ENCODE measurements at regions not wholly inside any gene's neighbourhood (a gene's known extent, or its start where the extent isn't known, plus 50 kb on each side); places are given as distances from the start of the nearest gene placed in this dataset.

DNA sequence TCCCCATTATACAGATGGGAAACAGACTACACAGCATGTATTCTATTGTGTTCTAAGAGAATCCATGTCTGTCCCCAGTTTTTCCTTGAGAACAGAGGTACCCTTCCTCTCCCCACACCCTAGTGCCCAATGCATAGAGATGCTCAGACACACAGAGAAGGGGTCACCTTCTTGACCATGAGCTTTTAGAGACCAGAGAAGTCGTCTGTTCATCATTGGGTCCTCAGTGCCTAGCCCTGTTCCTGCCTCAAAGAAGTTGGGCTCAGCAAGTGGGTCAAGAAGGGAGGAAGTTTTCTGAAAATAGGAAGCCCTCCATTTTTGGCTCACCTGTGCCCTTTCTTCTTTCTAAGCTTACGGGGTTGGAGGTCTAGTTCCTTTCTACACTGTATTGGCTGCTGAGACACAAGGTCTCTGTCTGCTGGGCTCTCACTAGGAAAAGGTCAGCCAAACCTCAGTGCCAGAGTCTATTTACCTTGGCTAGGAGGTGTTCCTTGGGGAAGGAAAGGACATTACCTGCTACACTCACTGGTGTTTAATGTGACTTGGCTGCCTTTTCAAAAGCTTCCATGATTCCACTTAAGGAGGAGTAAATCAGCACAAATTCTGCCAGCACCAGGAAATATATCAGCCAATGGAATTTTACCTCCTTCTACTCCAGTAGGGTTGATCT, 198.5 kb upstream of the PWP1 start:
- TF ChIP-seq BACH2 (CRISPR knock-in tag; IDR thresholded peaks at IDR 0.05; ENCODE audit: borderline replicate concordance) (no peak), RARB (CRISPR knock-in tag; IDR thresholded peaks at IDR 0.05) (no peak)
